Osteoblast (primary cell): ENCODE measurements at regions not wholly inside any gene's neighbourhood (a gene's known extent, or its start where the extent isn't known, plus 50 kb on each side); places are given as distances from the start of the nearest gene placed in this dataset.

Experiments used
- DNase-seq: peaks from one replicate; pipeline ENCODE4 v3.0.0; 2011; ENCODE audit warnings: low spot score, mixed read lengths; ENCODE audit not compliant: insufficient read length; ENCODE audit errors: missing footprints
- H2AFZ ChIP-seq: 2 replicates; pipeline ENCODE4 v1.6.0; 2011; ENCODE audit warnings: mild to moderate bottlenecking, low read length
- H3K27ac ChIP-seq: 2 replicates; pipeline ENCODE4 v1.5.1; 2011; ENCODE audit warnings: mild to moderate bottlenecking, low read depth, low read length, moderate library complexity
- H3K27me3 ChIP-seq: 2 replicates; pipeline ENCODE4 v1.6.0; 2012; ENCODE audit warnings: mild to moderate bottlenecking, control low read depth, inconsistent platforms, low read length, moderate library complexity; ENCODE audit not compliant: insufficient read depth
- H3K36me3 ChIP-seq: 2 replicates; pipeline ENCODE4 v1.5.1; 2011; ENCODE audit warnings: mild to moderate bottlenecking, low read length, control low read depth, moderate library complexity; ENCODE audit not compliant: insufficient read depth
- H3K4me1 ChIP-seq: 2 replicates; pipeline ENCODE4 v1.5.1; 2011; ENCODE audit warnings: mild to moderate bottlenecking, low read length, control low read depth, moderate library complexity; ENCODE audit not compliant: insufficient read depth
- H3K4me2 ChIP-seq: 2 replicates; pipeline ENCODE4 v1.6.0; 2011; ENCODE audit warnings: mild to moderate bottlenecking, low read length; ENCODE audit not compliant: insufficient read depth
- H3K4me3 ChIP-seq: fragments of 200-600 bp; sonication (generic); 3 replicates; pipeline ENCODE4 v1.5.1; 2012; ENCODE audit warnings: mild to moderate bottlenecking, low read length, inconsistent platforms; ENCODE audit not compliant: insufficient read depth
- H3K79me2 ChIP-seq: 2 replicates; pipeline ENCODE4 v1.6.0; 2012; ENCODE audit warnings: mild to moderate bottlenecking, low read length, control low read depth, inconsistent platforms; ENCODE audit not compliant: insufficient read depth
- H3K9me3 ChIP-seq: 2 replicates; pipeline ENCODE4 v1.5.1; 2011; ENCODE audit warnings: low read depth, low read length, control low read depth
- H4K20me1 ChIP-seq: 2 replicates; pipeline ENCODE4 v1.6.0; 2012; ENCODE audit warnings: mild to moderate bottlenecking, low read length, control low read depth; ENCODE audit not compliant: insufficient read depth
- CTCF ChIP-seq: IDR thresholded peaks from 2 replicates; pipeline ENCODE4 v1.5.1; 2011; ENCODE audit warnings: mild to moderate bottlenecking, low read depth, low read length, moderate library complexity; ENCODE audit errors: extremely low read depth

GRCh38 chr12:18141048-18141982, 51.3 kb upstream of the RERGL start:
- H3K79me2 ChIP-seq, result no peaks in the 10 kb centered on the region
- H3K4me3 ChIP-seq, result no peak overlapping the region
- H3K9me3 ChIP-seq, result no peaks in the 10 kb centered on the region
- DNase-seq, result no peak
- peaks cover 11% of the 10 kb centered on the region for H3K4me1 ChIP-seq
- no peak overlapping the region for H2AFZ ChIP-seq
- TF ChIP-seq CTCF, result no peak
- H3K27ac ChIP-seq, result no peak overlapping the region
- peak overlapping the region; percentile 7 for H3K4me2 ChIP-seq
- no peaks in the 10 kb centered on the region for H4K20me1 ChIP-seq
- no peaks in the 10 kb centered on the region for H3K27me3 ChIP-seq
- no peaks in the 10 kb centered on the region for H3K36me3 ChIP-seq

DNA sequence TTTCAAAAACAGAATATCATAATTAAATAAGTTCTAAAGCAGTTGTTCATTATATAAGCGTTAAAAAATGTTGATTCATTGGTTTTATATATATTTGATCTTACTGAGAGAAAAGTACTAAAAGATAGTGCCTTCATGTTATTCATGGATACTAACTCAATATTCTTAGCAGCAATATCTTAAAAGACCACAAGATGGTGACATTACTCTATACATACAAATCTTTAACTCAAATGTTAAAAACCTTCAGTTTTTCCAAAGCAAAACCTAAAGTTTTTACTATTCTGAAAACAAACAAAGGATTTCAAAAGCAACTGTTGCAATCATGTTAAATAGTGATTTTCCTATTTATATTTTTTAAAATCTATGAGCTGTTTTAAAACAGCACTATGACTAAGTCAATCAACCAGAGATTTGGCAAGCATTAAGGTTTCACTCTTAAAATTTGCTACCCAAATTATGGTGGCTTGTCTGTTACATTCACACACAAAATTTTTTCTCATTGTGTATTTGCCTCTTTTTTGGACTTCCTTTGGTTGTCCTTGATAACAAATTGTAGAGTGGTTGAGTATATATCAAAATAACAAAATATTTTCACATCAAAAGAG, 50.1 kb upstream of the RERGL start:
- H3K79me2 ChIP-seq, result no peaks in the 10 kb centered on the region
- DNase-seq, result no peak
- H3K27ac ChIP-seq, result no peak overlapping the region
- H2AFZ ChIP-seq, result no peak overlapping the region
- no peaks in the 10 kb centered on the region for H3K27me3 ChIP-seq
- no peaks in the 10 kb centered on the region for H4K20me1 ChIP-seq
- H3K4me2 ChIP-seq, result no peak overlapping the region
- no peaks in the 10 kb centered on the region for H3K9me3 ChIP-seq
- H3K36me3 ChIP-seq, result no peaks in the 10 kb centered on the region
- TF ChIP-seq CTCF, result peak; percentile 61
- no peak overlapping the region for H3K4me3 ChIP-seq
- peaks cover 11% of the 10 kb centered on the region for H3K4me1 ChIP-seq
